ENCODE measurements at regions not wholly inside any gene's neighbourhood (a gene's known extent, or its start where the extent isn't known, plus 50 kb on each side); places are given as distances from the start of the nearest gene placed in this dataset.
"Not testable (repeated sequence)": the region's sequence is repeated elsewhere in the genome, so short reads cannot be mapped to it uniquely, and the experiment has no call there.

- Histone ChIP-seq H3K27me3 (ENCODE audit: control insufficient read depth, insufficient read depth, low read length) (no peaks in the 10 kb centered on the region), H3K36me3 (replicated peaks; ENCODE audit: control insufficient read depth, insufficient read depth, low read length) (no peaks in the 10 kb centered on the region), H3K4me3 (ENCODE audit: insufficient read depth, low read depth, low read length) (no peak overlapping the region)
- DNase-seq = no peak
Measured at GRCh38 chr3:4251412-4251811, 51.8 kb upstream of the SETMAR start.

- not testable (repeated sequence) for DNase-seq; H3K27me3 ChIP-seq (ENCODE audit: control insufficient read depth, insufficient read depth, low read length); H3K36me3 ChIP-seq (replicated peaks; ENCODE audit: control insufficient read depth, insufficient read depth, low read length)
- H3K4me3 ChIP-seq (ENCODE audit: insufficient read depth, low read depth, low read length) = peak overlapping the region; percentile 22
Measured at GRCh38 chr3:4253072-4253832, 49.9 kb upstream of the SETMAR start.
